ENCODE measurements at regions not wholly inside any gene's neighbourhood (a gene's known extent, or its start where the extent isn't known, plus 50 kb on each side); places are given as distances from the start of the nearest gene placed in this dataset.

- no peak for ATAC-seq
- TF ChIP-seq ZC3H10 (CRISPR knock-in tag; IDR thresholded peaks at IDR 0.05) (no peak), ESRRG (CRISPR knock-in tag; IDR thresholded peaks at IDR 0.05) (no peak), RARB (CRISPR knock-in tag; IDR thresholded peaks at IDR 0.05) (no peak), TSHZ2 (CRISPR knock-in tag; IDR thresholded peaks at IDR 0.05) (no peak), ISL1 (CRISPR knock-in tag; IDR thresholded peaks at IDR 0.05) (no peak), CSDC2 (CRISPR knock-in tag; IDR thresholded peaks at IDR 0.05) (no peak), CSRNP3 (CRISPR knock-in tag; IDR thresholded peaks at IDR 0.05) (no peak), ZNF70 (CRISPR knock-in tag; IDR thresholded peaks at IDR 0.05) (no peak), ZFP30 (CRISPR knock-in tag; IDR thresholded peaks at IDR 0.05) (no peak), TOX (CRISPR knock-in tag; IDR thresholded peaks at IDR 0.05; ENCODE audit: borderline replicate concordance) (no peak), SNAI2 (CRISPR knock-in tag; IDR thresholded peaks at IDR 0.05) (no peak), ZNF8 (CRISPR knock-in tag; IDR thresholded peaks at IDR 0.05) (no peak), GLIS3 (CRISPR knock-in tag; IDR thresholded peaks at IDR 0.05) (no peak), OSR1 (CRISPR knock-in tag; IDR thresholded peaks at IDR 0.05) (no peak), POU6F1 (CRISPR knock-in tag; IDR thresholded peaks at IDR 0.05; ENCODE audit: borderline replicate concordance, low read depth) (no peak), TCF4 (CRISPR knock-in tag; IDR thresholded peaks at IDR 0.05; ENCODE audit: borderline replicate concordance) (no peak), CREB5 (CRISPR knock-in tag; IDR thresholded peaks at IDR 0.05; ENCODE audit: low read depth) (no peak)
Observed at GRCh38 chr9:135185060-135185459, 97.6 kb downstream of the OLFM1 start.

GRCh38 chr9:135186248-135187164 lies 99.0 kb downstream of the OLFM1 start:
- ATAC-seq, result no peak
- no peak for TF ChIP-seq ZNF565 (CRISPR knock-in tag; conservative IDR thresholded peaks at IDR 0.05; ENCODE audit: low read depth)
- no peak for TF ChIP-seq TOX (CRISPR knock-in tag; IDR thresholded peaks at IDR 0.05; ENCODE audit: borderline replicate concordance)
- no peak for TF ChIP-seq PATZ1 (CRISPR knock-in tag; IDR thresholded peaks at IDR 0.05; ENCODE audit: borderline replicate concordance)
- TF ChIP-seq ZNF70 (CRISPR knock-in tag; IDR thresholded peaks at IDR 0.05), result no peak

GRCh38 chr9:135187365-135187764 lies 99.9 kb downstream of the OLFM1 start:
- no peak for ATAC-seq

More at GRCh38 chr9:135187365-135187764, 99.9 kb downstream of the OLFM1 start:
- TF ChIP-seq PATZ1 (CRISPR knock-in tag; IDR thresholded peaks at IDR 0.05; ENCODE audit: borderline replicate concordance) (no peak), OSR1 (CRISPR knock-in tag; IDR thresholded peaks at IDR 0.05) (no peak), CSRNP3 (CRISPR knock-in tag; IDR thresholded peaks at IDR 0.05) (no peak)

All from SK-N-SH treated with all-trans-retinoic acid at 6 μM for 48 hours (cell line).